Thoracic aorta (tissue), 2 donors: ENCODE measurements at regions not wholly inside any gene's neighbourhood (a gene's known extent, or its start where the extent isn't known, plus 50 kb on each side); places are given as distances from the start of the nearest gene placed in this dataset.

Source experiments
- ATAC-seq: fragments of 150-250 bp; one replicate; pipeline ENCODE4 v1.8.0; 2017; ENCODE audit warnings: low read depth; ENCODE audit not compliant: insufficient number of reproducible peaks, low FRiP score
- DNase-seq: peaks from one replicate; pipeline ENCODE4 v3.0.0-alpha.2; 2020; ENCODE audit warnings: low spot score
- H3K27ac ChIP-seq, 2 donors: fragments of 200-600 bp; sonication (generic); 1 replicate in 1 of 2; 2 replicates in 1 of 2; pipeline ENCODE4 v1.5.1; 2016; ENCODE audit warnings: mild to moderate bottlenecking in 2 of 2, moderate library complexity in 2 of 2
- H3K27me3 ChIP-seq: fragments of 200-600 bp; sonication (generic); replicated peaks from 2 replicates; pipeline ENCODE4 v1.6.0; 2016; ENCODE audit warnings: mild to moderate bottlenecking; ENCODE audit not compliant: insufficient read depth
- H3K36me3 ChIP-seq: fragments of 200-600 bp; sonication (generic); one replicate; pipeline ENCODE4 v1.5.1; 2016
- H3K4me1 ChIP-seq, 2 donors: fragments of 200-600 bp; sonication (generic); 1 replicate in 1 of 2; 2 replicates in 1 of 2; pipeline versions ENCODE4 v1.5.1 to v1.6.0; 2016; ENCODE audit warnings: low read depth in 2 of 2, mild to moderate bottlenecking in 1 of 2; ENCODE audit not compliant: control insufficient read depth in 1 of 2
- H3K4me3 ChIP-seq: fragments of 200-600 bp; sonication (generic); 2 replicates; pipeline ENCODE4 v1.5.1; 2016; ENCODE audit warnings: mild to moderate bottlenecking
- H3K9me3 ChIP-seq: fragments of 200-600 bp; sonication (generic); 2 replicates; pipeline ENCODE4 v1.5.1; 2016
- CTCF ChIP-seq: fragments of 200-600 bp; sonication (generic); IDR thresholded peaks from one replicate; pipeline ENCODE4 v1.5.1; 2019; ENCODE audit warnings: antibody characterized with exemption

GRCh38 chr6:134111062-134111677 is 58.7 kb upstream of the SLC2A12 start:
- ATAC-seq: no peak
- H3K27me3 ChIP-seq: no peaks in the 10 kb centered on the region
- peak; percentile 45 for TF ChIP-seq CTCF

GRCh38 chr6:134106702-134107101 is 54.3 kb upstream of the SLC2A12 start:
- H3K27me3 ChIP-seq: no peaks in the 10 kb centered on the region
- H3K4me3 ChIP-seq: no peak overlapping the region
- H3K4me1 ChIP-seq: no peaks in the 10 kb centered on the region
- no peaks in the 10 kb centered on the region for H3K9me3 ChIP-seq
- TF ChIP-seq CTCF: no peak
- ATAC-seq: no peak
- no peaks in the 10 kb centered on the region for H3K36me3 ChIP-seq
- H3K27ac ChIP-seq: no peak overlapping the region
- DNase-seq: no peak

More at GRCh38 chr6:134111062-134111677, 58.7 kb upstream of the SLC2A12 start:
- Histone ChIP-seq H3K4me1 (no peaks in the 10 kb centered on the region), H3K36me3 (no peaks in the 10 kb centered on the region), H3K4me3 (no peak overlapping the region), H3K9me3 (no peaks in the 10 kb centered on the region), H3K27ac (no peak overlapping the region)
- DNase-seq: no peak

GRCh38 chr6:134105940-134106339 is 53.5 kb upstream of the SLC2A12 start:
- no peak overlapping the region for H3K4me3 ChIP-seq
- no peak for ATAC-seq

GRCh38 chr6:134103006-134103405 is 50.6 kb upstream of the SLC2A12 start:
- DNase-seq (no peak), ATAC-seq (no peak)
- Histone ChIP-seq H3K27me3 (no peaks in the 10 kb centered on the region), H3K36me3 (no peaks in the 10 kb centered on the region), H3K4me1 (no peaks in the 10 kb centered on the region), H3K27ac (no peak overlapping the region), H3K4me3 (no peak overlapping the region), H3K9me3 (no peaks in the 10 kb centered on the region)
- no peak for TF ChIP-seq CTCF

More at GRCh38 chr6:134105940-134106339, 53.5 kb upstream of the SLC2A12 start:
- no peak for TF ChIP-seq CTCF
- Histone ChIP-seq H3K36me3 (no peaks in the 10 kb centered on the region), H3K27me3 (no peaks in the 10 kb centered on the region), H3K9me3 (no peaks in the 10 kb centered on the region), H3K4me1 (no peaks in the 10 kb centered on the region), H3K27ac (no peak overlapping the region)
- no peak for DNase-seq
